ENCODE measurements at regions not wholly inside any gene's neighbourhood (a gene's known extent, or its start where the extent isn't known, plus 50 kb on each side); places are given as distances from the start of the nearest gene placed in this dataset.
A peak's percentile ranks its signal among the peaks of the same experiment; 100 is the strongest.

- ATAC-seq (no peak), DNase-seq (no peak)
- Histone ChIP-seq H3K9me3 (ENCODE audit: control insufficient read depth, low read length) (no peaks in the 10 kb centered on the region), H3K4me3 (ENCODE audit: low read length) (no peak overlapping the region), H3K27me3 (ENCODE audit: control insufficient read depth, insufficient read depth) (no peaks in the 10 kb centered on the region), H3K4me1 (ENCODE audit: control insufficient read depth, insufficient read depth, low read length) (no peaks in the 10 kb centered on the region), H3K27ac (ENCODE audit: low read length) (no peak overlapping the region)
- 88% methylated on average over 2 of the region's 2 CpGs for WGBS
- intact Hi-C loops (cut with DNase I): no loop called here
Observed at GRCh38 chr5:5666076-5666365, 243.5 kb downstream of the ICE1 start.

- Histone ChIP-seq H3K4me1 (ENCODE audit: control insufficient read depth, insufficient read depth, low read length) (no peaks in the 10 kb centered on the region), H3K4me3 (ENCODE audit: low read length) (no peak overlapping the region), H3K27ac (ENCODE audit: low read length) (no peak overlapping the region), H3K27me3 (ENCODE audit: control insufficient read depth, insufficient read depth) (no peaks in the 10 kb centered on the region), H3K9me3 (ENCODE audit: control insufficient read depth, low read length) (no peaks in the 10 kb centered on the region)
- WGBS: 69% methylated on average over 13 of the region's 13 CpGs
- DNase-seq (no peak), ATAC-seq (peak in 1 of 2 donors; percentile 24)
- intact Hi-C loops (cut with DNase I): no loop called here
Observed at GRCh38 chr5:5665225-5666075, 243.0 kb downstream of the ICE1 start.

- Histone ChIP-seq H3K4me3 (ENCODE audit: low read length) (no peak overlapping the region), H3K9me3 (ENCODE audit: control insufficient read depth, low read length) (no peaks in the 10 kb centered on the region), H3K27ac (ENCODE audit: low read length) (no peak overlapping the region), H3K4me1 (ENCODE audit: control insufficient read depth, insufficient read depth, low read length) (peaks cover 1% of the 10 kb centered on the region), H3K27me3 (ENCODE audit: control insufficient read depth, insufficient read depth) (no peaks in the 10 kb centered on the region)
- no peak for DNase-seq
- ATAC-seq: no peak
- intact Hi-C loops (cut with DNase I): no loop called here
- WGBS: 73% methylated on average over 3 of the region's 3 CpGs
Observed at GRCh38 chr5:5658889-5659465, 236.5 kb downstream of the ICE1 start.

- peaks cover 1% of the 10 kb centered on the region for H3K4me1 ChIP-seq (ENCODE audit: control insufficient read depth, insufficient read depth, low read length)
- ATAC-seq: peak; percentile 98
- DNase-seq: peak; percentile 58 to 74 (median 73)
- no peaks in the 10 kb centered on the region for H3K27me3 ChIP-seq (ENCODE audit: control insufficient read depth, insufficient read depth)
- no peak overlapping the region for H3K4me3 ChIP-seq (ENCODE audit: low read length)
- 18% methylated on average over 4 of the region's 4 CpGs for WGBS
- intact Hi-C loops (cut with DNase I): no loop called here
- no peak overlapping the region for H3K27ac ChIP-seq (ENCODE audit: low read length)
- no peaks in the 10 kb centered on the region for H3K9me3 ChIP-seq (ENCODE audit: control insufficient read depth, low read length)
Observed at GRCh38 chr5:5658226-5658625, 235.7 kb downstream of the ICE1 start.

GRCh38 chr5:5652181-5652580 lies 229.7 kb downstream of the ICE1 start:
- Histone ChIP-seq H3K4me3 (ENCODE audit: low read length) (no peak overlapping the region), H3K27ac (ENCODE audit: low read length) (no peak overlapping the region), H3K9me3 (ENCODE audit: control insufficient read depth, low read length) (no peaks in the 10 kb centered on the region), H3K27me3 (ENCODE audit: control insufficient read depth, insufficient read depth) (no peaks in the 10 kb centered on the region), H3K4me1 (ENCODE audit: control insufficient read depth, insufficient read depth, low read length) (no peaks in the 10 kb centered on the region)
- ATAC-seq (no peak), DNase-seq (peak in 1 of 3 donors; percentile 22)
- 81% methylated on average over 13 of the region's 13 CpGs for WGBS
- intact Hi-C loops (cut with DNase I): no loop called here

GRCh38 chr5:5650949-5651348 lies 228.5 kb downstream of the ICE1 start:
- H3K4me3 ChIP-seq (ENCODE audit: low read length): no peak overlapping the region
- H3K9me3 ChIP-seq (ENCODE audit: control insufficient read depth, low read length): no peaks in the 10 kb centered on the region
- H3K27me3 ChIP-seq (ENCODE audit: control insufficient read depth, insufficient read depth): no peaks in the 10 kb centered on the region
- intact Hi-C loops (cut with DNase I): no loop called here
- no peak for DNase-seq
- WGBS: 97% methylated on average over 2 of the region's 2 CpGs
- H3K27ac ChIP-seq (ENCODE audit: low read length): no peak overlapping the region
- H3K4me1 ChIP-seq (ENCODE audit: control insufficient read depth, insufficient read depth, low read length): no peaks in the 10 kb centered on the region
- no peak for ATAC-seq

GRCh38 chr5:5650242-5650641 lies 227.8 kb downstream of the ICE1 start:
- no peaks in the 10 kb centered on the region for H3K4me1 ChIP-seq (ENCODE audit: control insufficient read depth, insufficient read depth, low read length)
- H3K27me3 ChIP-seq (ENCODE audit: control insufficient read depth, insufficient read depth): no peaks in the 10 kb centered on the region
- WGBS: 51% methylated on average over 5 of the region's 5 CpGs
- no peaks in the 10 kb centered on the region for H3K9me3 ChIP-seq (ENCODE audit: control insufficient read depth, low read length)
- DNase-seq (no peak), ATAC-seq (no peak)
- H3K27ac ChIP-seq (ENCODE audit: low read length): no peak overlapping the region
- no peak overlapping the region for H3K4me3 ChIP-seq (ENCODE audit: low read length)
- intact Hi-C loops (cut with DNase I): no loop called here

- Histone ChIP-seq H3K27me3 (ENCODE audit: control insufficient read depth, insufficient read depth) (no peaks in the 10 kb centered on the region), H3K27ac (ENCODE audit: low read length) (no peak overlapping the region), H3K9me3 (ENCODE audit: control insufficient read depth, low read length) (no peaks in the 10 kb centered on the region), H3K4me3 (ENCODE audit: low read length) (no peak overlapping the region), H3K4me1 (ENCODE audit: control insufficient read depth, insufficient read depth, low read length) (no peaks in the 10 kb centered on the region)
- DNase-seq (peak in 1 of 3 donors; percentile 45), ATAC-seq (peak; percentile 25 to 42)
- intact Hi-C loops (cut with DNase I): no loop called here
- WGBS: 37% methylated on average over 5 of the region's 5 CpGs
Observed at GRCh38 chr5:5649641-5650040, 227.2 kb downstream of the ICE1 start.

GRCh38 chr5:5648694-5649093 lies 226.2 kb downstream of the ICE1 start:
- H3K27me3 ChIP-seq (ENCODE audit: control insufficient read depth, insufficient read depth): no peaks in the 10 kb centered on the region
- ATAC-seq (no peak), DNase-seq (no peak)
- H3K27ac ChIP-seq (ENCODE audit: low read length): no peak overlapping the region
- intact Hi-C loops (cut with DNase I): no loop called here
- H3K4me1 ChIP-seq (ENCODE audit: control insufficient read depth, insufficient read depth, low read length): no peaks in the 10 kb centered on the region
- WGBS: 54% methylated on average over 7 of the region's 7 CpGs
- H3K9me3 ChIP-seq (ENCODE audit: control insufficient read depth, low read length): no peaks in the 10 kb centered on the region
- H3K4me3 ChIP-seq (ENCODE audit: low read length): no peak overlapping the region

- WGBS: 91% methylated on average over 5 of the region's 5 CpGs
- Histone ChIP-seq H3K27ac (ENCODE audit: low read length) (no peak overlapping the region), H3K27me3 (ENCODE audit: control insufficient read depth, insufficient read depth) (no peaks in the 10 kb centered on the region), H3K4me3 (ENCODE audit: low read length) (no peak overlapping the region), H3K4me1 (ENCODE audit: control insufficient read depth, insufficient read depth, low read length) (no peaks in the 10 kb centered on the region), H3K9me3 (ENCODE audit: control insufficient read depth, low read length) (no peaks in the 10 kb centered on the region)
- intact Hi-C loops (cut with DNase I): no loop called here
- DNase-seq (no peak), ATAC-seq (no peak)
Observed at GRCh38 chr5:5645891-5646290, 223.4 kb downstream of the ICE1 start.

GRCh38 chr5:5645198-5645597 lies 222.7 kb downstream of the ICE1 start:
- no peaks in the 10 kb centered on the region for H3K4me1 ChIP-seq (ENCODE audit: control insufficient read depth, insufficient read depth, low read length)
- no peaks in the 10 kb centered on the region for H3K27me3 ChIP-seq (ENCODE audit: control insufficient read depth, insufficient read depth)
- WGBS: 74% methylated on average over 2 of the region's 2 CpGs
- H3K27ac ChIP-seq (ENCODE audit: low read length): no peak overlapping the region
- no peaks in the 10 kb centered on the region for H3K9me3 ChIP-seq (ENCODE audit: control insufficient read depth, low read length)
- DNase-seq: no peak
- no peak overlapping the region for H3K4me3 ChIP-seq (ENCODE audit: low read length)
- intact Hi-C loops (cut with DNase I): no loop called here
- no peak for ATAC-seq
